ENCODE measurements at regions not wholly inside any gene's neighbourhood (a gene's known extent, or its start where the extent isn't known, plus 50 kb on each side); places are given as distances from the start of the nearest gene placed in this dataset.

GRCh38 chr16:82425661-82426060 is 201.1 kb upstream of the CDH13 start:
- TF ChIP-seq CTCF (IDR thresholded peaks at IDR 0.05): no peak
- intact Hi-C loops (cut with micrococcal nuclease): no loop called here
- ATAC-seq (ENCODE audit: low read depth) (no peak), DNase-seq (no peak)
- H3K27me3 Mint-ChIP-seq: peaks cover 7% of the 10 kb centered on the region
- H3K9me3 Mint-ChIP-seq: no peaks in the 10 kb centered on the region
- CTCF ChIA-PET: no interaction called here
- H3K4me1 Mint-ChIP-seq: no peaks in the 10 kb centered on the region
- no peak overlapping the region for H3K27ac Mint-ChIP-seq
- no peaks in the 10 kb centered on the region for H3K36me3 Mint-ChIP-seq (ENCODE audit: low read depth)
- POLR2A ChIA-PET: no interaction called here
- no peak overlapping the region for H3K4me3 Mint-ChIP-seq

- Mint-ChIP-seq H3K4me3 (no peak overlapping the region), H3K27ac (no peak overlapping the region), H3K9me3 (no peaks in the 10 kb centered on the region), H3K4me1 (no peaks in the 10 kb centered on the region), H3K27me3 (peaks cover 8% of the 10 kb centered on the region), H3K36me3 (ENCODE audit: low read depth) (no peaks in the 10 kb centered on the region)
- CTCF ChIA-PET: no interaction called here
- POLR2A ChIA-PET: no interaction called here
- no peak for DNase-seq
- intact Hi-C loops (cut with micrococcal nuclease): no loop called here
- no peak for TF ChIP-seq CTCF (IDR thresholded peaks at IDR 0.05)
- no peak for ATAC-seq (ENCODE audit: low read depth)
Measured at GRCh38 chr16:82421851-82422250, 204.9 kb upstream of the CDH13 start.

- Mint-ChIP-seq H3K27me3 (peaks cover 6% of the 10 kb centered on the region), H3K27ac (no peak overlapping the region), H3K9me3 (no peaks in the 10 kb centered on the region), H3K4me3 (no peak overlapping the region), H3K4me1 (no peaks in the 10 kb centered on the region), H3K36me3 (ENCODE audit: low read depth) (no peaks in the 10 kb centered on the region)
- TF ChIP-seq CTCF (IDR thresholded peaks at IDR 0.05): no peak
- DNase-seq: no peak
- ChIA-PET CTCF (no interaction called here), POLR2A (no interaction called here)
- ATAC-seq (ENCODE audit: low read depth): no peak
- intact Hi-C loops (cut with micrococcal nuclease): no loop called here
Measured at GRCh38 chr16:82419332-82419731, 207.4 kb upstream of the CDH13 start.

- Mint-ChIP-seq H3K27me3 (peaks cover 6% of the 10 kb centered on the region), H3K4me1 (no peaks in the 10 kb centered on the region), H3K4me3 (no peak overlapping the region), H3K27ac (no peak overlapping the region), H3K9me3 (no peaks in the 10 kb centered on the region), H3K36me3 (ENCODE audit: low read depth) (no peaks in the 10 kb centered on the region)
- DNase-seq (no peak), ATAC-seq (ENCODE audit: low read depth) (no peak)
- POLR2A ChIA-PET: no interaction called here
- no peak for TF ChIP-seq CTCF (IDR thresholded peaks at IDR 0.05)
- intact Hi-C loops (cut with micrococcal nuclease): no loop called here
- CTCF ChIA-PET: no interaction called here
Measured at GRCh38 chr16:82414476-82414875, 212.3 kb upstream of the CDH13 start.

- Mint-ChIP-seq H3K27ac (no peak overlapping the region), H3K27me3 (peaks cover 4% of the 10 kb centered on the region), H3K9me3 (no peaks in the 10 kb centered on the region), H3K36me3 (ENCODE audit: low read depth) (no peaks in the 10 kb centered on the region), H3K4me3 (no peak overlapping the region), H3K4me1 (no peaks in the 10 kb centered on the region)
- intact Hi-C loops (cut with micrococcal nuclease): no loop called here
- TF ChIP-seq CTCF (IDR thresholded peaks at IDR 0.05): no peak
- CTCF ChIA-PET: no interaction called here
- DNase-seq: no peak
- POLR2A ChIA-PET: no interaction called here
- ATAC-seq (ENCODE audit: low read depth): no peak
Measured at GRCh38 chr16:82412770-82413169, 214.0 kb upstream of the CDH13 start.
